ENCODE measurements at regions not wholly inside any gene's neighbourhood (a gene's known extent, or its start where the extent isn't known, plus 50 kb on each side); places are given as distances from the start of the nearest gene placed in this dataset.

GRCh38 chr16:64809876-64810629 is 311.8 kb downstream of the CDH11 start:
- no peak for DNase-seq
- H3K27me3 ChIP-seq = no peaks in the 10 kb centered on the region
- no peaks in the 10 kb centered on the region for H3K9me3 ChIP-seq
- WGBS, 2 donors = 90 to 95% methylated on average over 3 of the region's 3 CpGs
- H3K36me3 ChIP-seq (ENCODE audit: low read depth, missing control alignments) = no peaks in the 10 kb centered on the region
- no peak overlapping the region for H3K4me3 ChIP-seq
- no peaks in the 10 kb centered on the region for H3K4me1 ChIP-seq
- H3K27ac ChIP-seq = no peak overlapping the region
- intact Hi-C loops (cut with DNase I; ENCODE audit: low total_unique reads) = no loop called here
- no peak for TF ChIP-seq POLR2A (IDR thresholded peaks at IDR 0.05)
- TF ChIP-seq, protein P1, sequence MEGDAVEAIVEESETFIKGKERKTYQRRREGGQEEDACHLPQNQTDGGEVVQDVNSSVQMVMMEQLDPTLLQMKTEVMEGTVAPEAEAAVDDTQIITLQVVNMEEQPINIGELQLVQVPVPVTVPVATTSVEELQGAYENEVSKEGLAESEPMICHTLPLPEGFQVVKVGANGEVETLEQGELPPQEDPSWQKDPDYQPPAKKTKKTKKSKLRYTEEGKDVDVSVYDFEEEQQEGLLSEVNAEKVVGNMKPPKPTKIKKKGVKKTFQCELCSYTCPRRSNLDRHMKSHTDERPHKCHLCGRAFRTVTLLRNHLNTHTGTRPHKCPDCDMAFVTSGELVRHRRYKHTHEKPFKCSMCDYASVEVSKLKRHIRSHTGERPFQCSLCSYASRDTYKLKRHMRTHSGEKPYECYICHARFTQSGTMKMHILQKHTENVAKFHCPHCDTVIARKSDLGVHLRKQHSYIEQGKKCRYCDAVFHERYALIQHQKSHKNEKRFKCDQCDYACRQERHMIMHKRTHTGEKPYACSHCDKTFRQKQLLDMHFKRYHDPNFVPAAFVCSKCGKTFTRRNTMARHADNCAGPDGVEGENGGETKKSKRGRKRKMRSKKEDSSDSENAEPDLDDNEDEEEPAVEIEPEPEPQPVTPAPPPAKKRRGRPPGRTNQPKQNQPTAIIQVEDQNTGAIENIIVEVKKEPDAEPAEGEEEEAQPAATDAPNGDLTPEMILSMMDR (IDR thresholded peaks at IDR 0.05) = no peak

DNA sequence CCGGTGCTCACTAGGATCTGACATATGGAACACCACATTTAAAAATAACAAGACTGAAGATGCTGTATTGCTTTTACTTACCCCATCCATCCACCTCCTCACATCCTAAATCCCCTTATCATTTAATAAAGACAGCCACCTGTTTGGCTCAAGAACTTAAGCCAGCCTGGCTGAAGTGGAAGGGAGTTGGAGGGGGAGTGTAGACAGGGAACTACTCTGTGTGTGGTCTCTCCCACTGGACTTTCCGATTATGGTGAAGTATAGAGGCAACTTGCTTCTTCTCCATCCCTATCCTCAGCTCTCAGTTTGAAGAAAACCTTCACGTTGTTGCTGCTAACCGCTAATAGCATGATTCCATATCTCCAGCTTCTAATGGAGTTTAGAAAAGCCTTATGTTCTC is 313.4 kb downstream of the CDH11 start:
- TF ChIP-seq, protein P1 (IDR thresholded peaks at IDR 0.05) = no peak
- no peak for TF ChIP-seq POLR2A (IDR thresholded peaks at IDR 0.05)
- H3K27ac ChIP-seq = no peak overlapping the region
- no peaks in the 10 kb centered on the region for H3K4me1 ChIP-seq
- 20 to 29% methylated on average over 4 of the region's 4 CpGs for WGBS, 2 donors
- no peaks in the 10 kb centered on the region for H3K36me3 ChIP-seq (ENCODE audit: low read depth, missing control alignments)
- no peak overlapping the region for H3K4me3 ChIP-seq
- no peaks in the 10 kb centered on the region for H3K9me3 ChIP-seq
- no peaks in the 10 kb centered on the region for H3K27me3 ChIP-seq
- intact Hi-C loops (cut with DNase I; ENCODE audit: low total_unique reads) = no loop called here
- DNase-seq = no peak

DNA sequence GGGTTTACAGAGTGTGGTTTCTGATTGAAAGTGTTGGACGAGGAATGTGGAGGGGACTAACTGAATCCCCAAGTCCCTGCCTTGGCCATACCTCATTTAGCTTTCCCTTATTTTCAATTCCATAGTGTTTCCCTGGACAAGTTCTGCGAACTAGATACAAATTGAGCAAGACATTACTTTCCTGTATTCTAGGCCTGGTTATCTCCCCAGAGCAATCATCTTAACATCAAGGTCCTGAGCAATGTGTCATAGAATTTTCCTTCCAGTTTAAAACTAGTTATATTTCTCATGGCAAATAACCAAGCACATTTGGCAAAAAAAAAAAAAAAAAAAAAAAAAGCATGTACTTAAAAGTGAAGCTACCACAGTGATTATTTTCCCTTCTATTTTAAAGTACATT is 330.1 kb downstream of the CDH11 start:
- Histone ChIP-seq H3K9me3 (no peaks in the 10 kb centered on the region), H3K36me3 (ENCODE audit: low read depth, missing control alignments) (no peaks in the 10 kb centered on the region), H3K4me3 (no peak overlapping the region), H3K4me1 (no peaks in the 10 kb centered on the region), H3K27me3 (no peaks in the 10 kb centered on the region), H3K27ac (no peak overlapping the region)
- 83 to 86% methylated on average over 2 of the region's 2 CpGs for WGBS, 2 donors
- TF ChIP-seq, protein P1 (IDR thresholded peaks at IDR 0.05) = no peak
- DNase-seq = no peak
- intact Hi-C loops (cut with DNase I; ENCODE audit: low total_unique reads) = no loop called here

DNA sequence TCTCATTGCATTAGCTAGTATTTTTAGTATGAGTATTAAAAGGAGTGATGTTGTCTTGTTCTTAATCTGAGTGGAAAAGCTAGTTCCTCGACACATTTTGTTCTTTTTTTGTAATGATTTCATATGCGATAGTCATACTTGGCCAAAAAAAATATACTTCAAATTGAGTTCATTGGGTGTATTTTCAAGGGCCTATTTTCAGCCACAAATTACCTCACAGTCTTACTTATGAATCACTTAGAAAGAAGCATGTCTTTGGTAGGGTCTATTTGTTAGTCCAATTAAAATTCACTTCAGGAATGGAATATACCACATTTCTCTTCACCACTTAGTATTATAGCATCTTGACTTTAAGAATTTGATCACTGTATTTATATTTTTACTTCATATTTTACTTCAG is 337.2 kb downstream of the CDH11 start:
- TF ChIP-seq POLR2A (IDR thresholded peaks at IDR 0.05) = no peak
- TF ChIP-seq, protein P1 (IDR thresholded peaks at IDR 0.05) = no peak
- Histone ChIP-seq H3K9me3 (no peaks in the 10 kb centered on the region), H3K4me3 (no peak overlapping the region), H3K27me3 (no peaks in the 10 kb centered on the region), H3K36me3 (ENCODE audit: low read depth, missing control alignments) (no peaks in the 10 kb centered on the region), H3K4me1 (no peaks in the 10 kb centered on the region), H3K27ac (no peak overlapping the region)
- WGBS, 2 donors = 63 to 67% methylated on average over 2 of the region's 2 CpGs
- intact Hi-C loops (cut with DNase I; ENCODE audit: low total_unique reads) = no loop called here
- DNase-seq = no peak

DNA sequence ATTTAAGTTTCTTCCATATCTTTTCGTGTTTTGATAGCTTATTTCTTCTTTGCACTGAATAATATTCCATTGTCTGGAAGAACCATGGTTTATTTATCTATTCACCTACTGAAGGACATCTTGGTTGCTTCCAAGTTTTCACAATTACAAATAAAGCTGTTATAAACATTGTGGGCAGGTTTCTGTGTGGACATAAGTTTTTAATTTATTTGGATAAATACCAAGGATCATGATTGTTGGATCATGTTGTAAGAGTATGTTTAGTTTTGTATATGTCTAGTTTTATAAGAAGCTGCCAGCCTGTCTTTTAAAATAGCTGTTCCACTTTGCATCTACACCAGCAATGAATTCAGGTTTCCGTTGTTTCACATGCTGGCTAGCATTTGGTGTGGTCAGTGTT is 339.4 kb downstream of the CDH11 start:
- Histone ChIP-seq H3K27ac (no peak overlapping the region), H3K27me3 (no peaks in the 10 kb centered on the region), H3K9me3 (no peaks in the 10 kb centered on the region), H3K4me3 (no peak overlapping the region), H3K36me3 (ENCODE audit: low read depth, missing control alignments) (no peaks in the 10 kb centered on the region), H3K4me1 (no peaks in the 10 kb centered on the region)
- DNase-seq = no peak
- 82 to 85% methylated on average over 2 of the region's 2 CpGs for WGBS, 2 donors
- intact Hi-C loops (cut with DNase I; ENCODE audit: low total_unique reads) = no loop called here
- no peak for TF ChIP-seq POLR2A (IDR thresholded peaks at IDR 0.05)
- TF ChIP-seq, protein P1 (IDR thresholded peaks at IDR 0.05) = no peak

Data from testis (tissue), 2 donors.